NCI-H526 treated with DMSO at 0.1 percent for 48 hours (cell line): ENCODE measurements at regions not wholly inside any gene's neighbourhood (a gene's known extent, or its start where the extent isn't known, plus 50 kb on each side); places are given as distances from the start of the nearest gene placed in this dataset.

Experiments
- DNase-seq: peaks from one replicate; lab custom pipeline; 2025; lab: John Stamatoyannopoulos, UW

DNA sequence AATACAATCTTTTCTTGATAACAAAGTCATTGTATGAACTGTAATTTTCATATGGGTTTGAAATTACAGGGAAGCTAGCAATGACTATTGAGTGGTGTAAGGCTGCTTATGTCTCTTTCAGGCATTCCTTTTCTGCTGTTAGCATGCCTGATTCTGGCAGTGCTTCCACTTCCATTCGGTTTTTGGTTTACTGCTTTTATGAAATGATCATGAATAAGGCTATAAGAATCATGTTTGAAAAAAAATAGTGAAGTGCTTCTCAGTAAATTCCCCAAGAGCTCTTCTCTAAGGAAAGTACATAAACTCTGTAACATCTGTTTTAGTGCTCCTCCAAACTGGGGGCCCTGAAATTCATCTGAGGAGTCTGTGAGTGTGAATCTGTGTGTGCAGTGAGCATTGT lies 434.0 kb upstream of the RGS6 start:
- no peak for DNase-seq

- no peak for DNase-seq
Observed at GRCh38 chr14:71499018-71499417, 433.2 kb upstream of the RGS6 start.

DNA sequence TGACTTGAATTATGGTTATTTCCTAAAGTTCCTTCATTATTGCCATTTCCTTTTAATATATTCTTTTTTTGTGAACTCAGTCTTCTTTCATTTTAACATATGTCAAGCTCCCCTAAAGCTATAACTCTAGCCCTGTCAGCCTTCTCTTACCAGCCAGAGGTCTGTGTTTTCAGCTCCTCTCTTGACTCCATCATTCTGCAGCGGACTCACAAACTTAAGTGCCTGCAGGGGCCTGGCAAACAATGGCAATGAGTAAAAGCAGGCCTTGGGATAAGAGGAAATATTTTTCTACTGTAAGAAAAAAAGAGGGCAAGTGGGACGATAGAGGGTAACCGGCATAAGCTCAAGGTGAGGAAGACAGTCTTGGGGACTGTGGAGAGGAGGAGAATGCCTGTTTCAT lies 424.5 kb upstream of the RGS6 start:
- no peak for DNase-seq

DNA sequence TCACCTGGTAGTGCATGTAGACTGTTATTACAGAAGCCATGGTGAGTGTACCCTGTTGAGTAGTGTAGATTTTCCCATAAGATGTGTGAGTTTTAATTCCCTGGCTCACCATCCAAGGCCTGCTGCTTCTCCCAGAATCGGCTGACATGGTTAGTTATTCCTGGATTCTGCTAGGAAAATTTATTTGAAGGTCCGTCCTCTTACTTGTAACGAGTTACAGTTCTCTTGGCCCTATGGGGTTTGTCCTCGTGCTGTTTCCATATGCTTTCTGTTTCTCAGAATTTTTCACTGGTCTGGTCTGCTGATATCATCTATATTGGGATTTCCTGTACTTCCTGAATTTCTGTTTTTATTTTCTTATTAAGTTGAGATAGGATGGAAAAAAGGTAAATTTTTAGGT lies 423.3 kb upstream of the RGS6 start:
- DNase-seq = no peak

GRCh38 chr14:71511152-71511551 lies 421.1 kb upstream of the RGS6 start:
- DNase-seq = no peak

- DNase-seq = no peak
Observed at GRCh38 chr14:71514941-71515919, 417.0 kb upstream of the RGS6 start.

GRCh38 chr14:71521238-71522135 lies 410.7 kb upstream of the RGS6 start:
- DNase-seq = no peak

DNA sequence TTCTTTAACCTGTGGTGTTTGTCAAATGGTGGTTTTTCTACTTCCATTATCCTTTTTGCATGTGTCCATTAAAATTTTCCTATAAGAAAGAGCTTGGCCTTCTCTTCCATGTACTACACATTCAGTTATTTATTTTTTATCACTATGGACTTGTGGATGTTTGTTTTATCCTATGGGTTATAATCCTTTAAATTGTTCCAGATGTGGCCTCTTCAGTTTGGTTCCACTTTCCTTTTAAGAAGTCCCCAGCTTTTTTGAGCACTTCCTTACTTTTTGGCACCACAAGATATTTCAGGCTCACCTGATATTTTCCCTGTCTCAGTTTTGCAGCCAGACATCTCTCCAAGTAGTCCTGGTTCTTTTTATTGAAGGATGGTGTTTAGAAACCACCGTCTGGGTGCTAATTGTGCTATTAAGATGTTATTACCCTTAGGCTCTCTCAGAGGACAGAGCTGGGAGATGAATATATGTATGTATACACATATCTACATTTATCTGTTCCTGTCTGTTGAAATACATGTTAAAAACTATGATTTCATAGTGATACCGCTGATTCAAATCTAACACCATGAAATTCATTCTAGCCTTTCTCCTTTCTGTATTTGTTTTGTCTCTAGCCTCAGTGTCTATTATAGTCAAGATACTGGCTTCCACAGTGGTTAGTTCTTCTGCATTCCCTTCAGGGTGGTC lies 408.5 kb upstream of the RGS6 start:
- DNase-seq = no peak

- no peak for DNase-seq
Observed at GRCh38 chr14:71524320-71524982, 407.8 kb upstream of the RGS6 start.

GRCh38 chr14:71525663-71526221 lies 406.5 kb upstream of the RGS6 start:
- DNase-seq = no peak

DNA sequence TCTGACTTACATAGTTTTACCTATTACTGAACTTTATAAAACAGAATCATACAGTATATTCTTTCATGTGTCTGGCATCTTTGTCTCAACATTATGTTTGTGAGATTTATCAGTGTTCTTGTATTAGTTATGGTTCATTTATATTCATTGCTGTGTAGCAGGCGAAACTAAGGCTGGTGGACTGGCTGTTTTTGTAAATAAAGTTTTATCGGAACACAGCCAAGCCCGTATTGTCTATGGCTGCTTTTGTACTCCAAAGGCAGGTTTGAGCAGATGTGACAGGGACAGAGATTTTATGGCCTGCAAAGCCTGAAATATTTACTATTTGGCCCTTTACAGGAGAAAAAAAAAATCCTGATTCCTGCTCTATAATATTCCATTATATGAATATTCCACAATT lies 405.8 kb upstream of the RGS6 start:
- no peak for DNase-seq

- DNase-seq = no peak
Observed at GRCh38 chr14:71527838-71528237, 404.4 kb upstream of the RGS6 start.

DNA sequence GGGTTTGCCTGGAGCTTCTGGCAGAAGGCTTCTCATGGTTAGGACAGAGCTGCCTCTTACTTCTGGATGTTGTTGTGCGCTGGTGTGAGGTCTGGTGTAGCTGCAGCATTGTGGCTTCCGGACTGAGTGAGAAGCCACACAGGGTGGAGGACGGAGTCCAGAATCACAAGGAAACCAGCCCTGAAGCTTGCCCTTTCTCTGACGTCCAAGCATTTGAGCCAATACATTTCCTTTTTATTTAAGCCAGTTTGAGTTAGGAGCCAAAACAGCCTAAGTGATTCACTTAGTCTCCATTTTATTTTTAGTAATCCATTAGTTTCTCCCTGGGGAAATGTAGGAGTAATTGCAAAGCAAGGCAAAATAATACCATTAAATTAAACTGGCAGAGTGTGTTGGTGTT lies 402.4 kb upstream of the RGS6 start:
- DNase-seq = no peak

GRCh38 chr14:71532344-71532743 lies 399.9 kb upstream of the RGS6 start:
- DNase-seq = no peak

DNA sequence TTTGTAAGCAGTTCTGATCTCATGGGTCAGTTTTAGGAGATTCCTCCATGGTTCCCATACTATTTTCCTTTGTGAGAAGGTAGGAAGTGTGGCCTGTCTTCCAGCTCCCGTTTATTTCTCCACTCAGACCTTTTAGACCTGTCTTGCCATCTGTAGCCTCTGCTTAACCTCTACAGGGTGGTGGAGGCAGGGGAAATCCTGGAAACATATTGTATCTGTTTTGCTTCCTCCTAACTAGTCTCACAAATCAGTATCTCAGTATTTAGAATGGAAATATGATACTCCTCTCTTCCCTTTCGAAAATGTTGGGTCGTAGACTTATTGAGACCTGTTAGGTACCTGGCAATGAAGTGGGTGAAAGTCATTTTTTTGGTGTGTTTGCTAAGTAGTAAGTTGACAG lies 399.4 kb upstream of the RGS6 start:
- no peak for DNase-seq

DNA sequence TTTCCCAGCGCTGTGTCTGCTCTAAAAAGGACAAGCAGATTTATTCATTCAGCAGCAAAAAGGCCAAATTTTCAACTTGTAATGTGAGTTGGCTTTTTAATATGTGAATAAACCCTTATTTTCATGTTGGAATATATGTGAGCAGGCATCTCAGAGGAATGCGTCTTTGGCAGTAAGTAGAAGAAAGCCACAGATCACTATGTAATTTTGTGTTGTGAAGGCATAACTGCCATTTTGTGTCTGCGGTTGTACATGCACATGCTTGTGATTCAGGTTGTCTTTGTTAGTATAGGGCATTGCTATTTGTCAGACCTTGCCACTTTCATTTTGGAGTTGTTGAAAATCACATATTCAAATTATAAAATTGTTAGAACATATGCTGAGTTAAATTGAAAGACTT lies 398.8 kb upstream of the RGS6 start:
- DNase-seq = no peak

DNA sequence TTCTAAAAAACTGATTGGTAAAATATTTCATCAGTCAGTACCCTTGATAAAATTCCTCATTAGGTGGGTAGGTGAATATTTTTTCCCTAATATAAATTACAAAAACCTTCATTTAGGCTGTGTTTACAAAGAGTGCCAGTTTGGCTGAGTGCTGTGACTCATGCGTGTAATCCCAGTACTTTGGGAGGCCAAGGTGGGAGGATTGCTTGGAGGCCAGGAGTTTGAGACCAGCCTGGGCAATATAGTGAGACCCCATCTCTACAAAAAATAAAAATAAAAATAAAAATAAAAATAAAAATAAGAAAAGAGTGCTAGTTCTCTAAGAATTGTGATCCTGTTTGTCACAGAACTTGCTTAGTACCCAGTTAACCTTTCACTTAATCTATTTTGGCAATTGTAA lies 398.4 kb upstream of the RGS6 start:
- DNase-seq = no peak

- DNase-seq = no peak
Observed at GRCh38 chr14:71534506-71534905, 397.7 kb upstream of the RGS6 start.

- no peak for DNase-seq
Observed at GRCh38 chr14:71536015-71536740, 396.1 kb upstream of the RGS6 start.

DNA sequence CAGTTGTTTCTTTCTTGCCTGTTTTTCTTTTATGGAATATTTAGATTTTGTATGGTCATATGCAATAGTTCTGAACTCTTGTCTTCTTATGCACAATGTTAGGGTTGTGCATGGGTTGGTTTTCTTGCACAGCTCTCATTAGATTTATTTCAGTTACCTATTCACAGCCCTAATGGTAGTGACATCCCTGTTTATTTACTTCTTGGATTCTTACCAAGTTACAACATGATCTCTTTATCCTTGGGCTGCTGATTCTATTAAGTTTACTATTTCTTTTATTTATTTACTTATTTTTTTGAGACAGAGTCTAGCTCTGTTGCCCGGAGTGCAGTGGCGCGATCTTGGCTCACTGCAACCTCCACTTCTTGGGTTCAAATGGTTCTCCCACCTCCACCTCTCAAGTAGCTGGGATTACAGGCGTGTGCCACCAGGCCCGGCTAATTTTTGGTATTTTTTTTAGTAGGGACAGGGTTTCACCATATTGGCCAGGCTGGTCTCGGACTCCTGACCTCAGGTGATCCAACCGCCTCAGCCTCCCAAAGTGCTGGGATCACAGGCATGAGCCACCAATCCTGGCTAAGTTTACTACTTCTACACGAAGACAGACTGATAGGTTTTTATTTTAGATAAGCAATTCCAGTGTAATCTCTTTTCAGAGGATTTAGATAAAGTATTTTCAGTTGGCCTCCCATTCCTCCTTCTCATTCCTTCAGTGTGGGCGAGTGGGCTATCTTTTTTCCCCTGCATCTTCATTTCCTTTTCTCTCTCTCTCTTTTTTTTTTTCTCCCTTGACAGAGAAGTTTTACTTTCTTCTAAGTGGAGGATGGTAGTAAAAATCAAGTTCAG lies 395.1 kb upstream of the RGS6 start:
- DNase-seq = no peak
